ENCODE measurements at regions not wholly inside any gene's neighbourhood (a gene's known extent, or its start where the extent isn't known, plus 50 kb on each side); places are given as distances from the start of the nearest gene placed in this dataset.

DNA sequence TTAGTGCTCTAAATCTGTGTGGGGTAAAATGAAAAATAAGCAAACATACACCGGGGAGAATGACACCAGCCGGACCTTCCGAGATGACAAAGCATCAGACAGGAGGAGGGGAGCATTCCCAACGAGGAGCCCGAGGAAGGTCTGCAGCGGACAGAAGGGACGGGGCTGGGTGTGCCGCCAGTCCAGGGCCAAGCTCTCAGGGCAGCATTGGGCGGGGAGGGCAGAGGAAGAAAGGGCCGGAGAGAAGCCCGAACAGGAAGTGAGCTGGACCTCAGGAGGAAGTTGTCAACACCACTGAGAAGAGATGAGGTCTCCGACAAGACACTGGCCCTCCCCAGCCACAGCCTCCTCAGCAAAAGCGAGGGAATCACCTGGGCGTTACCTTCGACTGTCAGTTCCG, 182.6 kb upstream of the RNF32 start:
- no peak for TF ChIP-seq CTCF (IDR thresholded peaks at IDR 0.05 in 8 of 11, conservative IDR thresholded peaks at IDR 0.05 in 3 of 11)
- TF ChIP-seq POLR2AphosphoS5 (IDR thresholded peaks at IDR 0.05): no peak
- TF ChIP-seq POLR2A (IDR thresholded peaks at IDR 0.05): no peak
- WGBS, 5 donors: 72 to 78% (median 75%) methylated on average over 16 of the region's 16 CpGs
- peak; percentile 59 for DNase-seq

DNA sequence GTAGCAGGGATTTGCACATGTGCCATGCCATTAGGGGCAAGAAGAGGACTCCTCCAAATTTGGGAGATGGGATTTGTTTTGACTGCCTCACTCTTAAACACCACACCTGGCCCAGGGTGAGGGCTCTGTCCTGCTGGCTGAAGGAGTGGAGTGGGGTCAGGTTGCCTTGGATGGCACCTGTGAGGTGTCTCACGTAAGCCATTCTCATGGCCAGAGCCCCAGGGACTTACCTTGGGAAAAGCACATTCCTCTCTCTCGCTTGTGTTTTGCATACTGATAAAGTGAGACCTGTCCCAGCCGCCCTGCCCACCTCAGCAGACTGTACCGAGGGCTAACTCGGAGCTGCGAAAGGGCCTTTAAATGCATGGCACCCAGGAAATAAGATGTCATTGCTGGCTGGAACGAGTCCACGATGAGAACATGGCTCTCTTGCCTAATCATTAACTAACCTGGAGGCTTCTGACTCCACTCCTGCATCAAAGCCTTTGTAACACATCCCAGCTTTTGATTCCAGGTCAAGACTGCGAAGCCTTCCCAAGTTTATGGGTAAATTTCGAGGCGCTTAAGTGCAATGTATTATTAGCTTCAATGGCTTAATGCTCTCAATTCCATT, 184.0 kb upstream of the RNF32 start:
- Histone ChIP-seq H3K27ac (no peak overlapping the region), H3K9me3 (no peaks in the 10 kb centered on the region), H3K4me3 (no peak overlapping the region), H3K4me1 (no peaks in the 10 kb centered on the region), H3K36me3 (no peaks in the 10 kb centered on the region), H3K27me3 (replicated peaks in 1 of 7) (peaks cover 0 to 22% (median 0%) of the 10 kb centered on the region in 7 donors)
- no peak for TF ChIP-seq CTCF (IDR thresholded peaks at IDR 0.05 in 8 of 11, conservative IDR thresholded peaks at IDR 0.05 in 3 of 11)
- no peak for TF ChIP-seq POLR2AphosphoS5 (IDR thresholded peaks at IDR 0.05)
- TF ChIP-seq POLR2A (IDR thresholded peaks at IDR 0.05): no peak
- intact Hi-C loops (cut with DNase I; ENCODE audit: low total_unique reads): no loop called here
- peak; percentile 55 for DNase-seq
- WGBS, 5 donors: 82 to 90% (median 85%) methylated on average over 11 of the region's 11 CpGs

More for the DNA sequence above, 182.6 kb upstream of the RNF32 start:
- Histone ChIP-seq H3K4me1 (no peaks in the 10 kb centered on the region), H3K36me3 (no peaks in the 10 kb centered on the region), H3K4me3 (no peak overlapping the region), H3K27ac (no peak overlapping the region), H3K9me3 (no peaks in the 10 kb centered on the region), H3K27me3 (replicated peaks in 1 of 7) (peaks cover 0 to 22% (median 0%) of the 10 kb centered on the region in 7 donors)
- intact Hi-C loops (cut with DNase I; ENCODE audit: low total_unique reads): no loop called here

GRCh38 chr7:156456032-156456431, 184.5 kb upstream of the RNF32 start:
- Histone ChIP-seq H3K36me3 (no peaks in the 10 kb centered on the region), H3K4me1 (no peaks in the 10 kb centered on the region), H3K9me3 (no peaks in the 10 kb centered on the region), H3K27ac (no peak overlapping the region), H3K27me3 (replicated peaks in 1 of 7) (peaks cover 0 to 22% (median 0%) of the 10 kb centered on the region in 7 donors), H3K4me3 (no peak overlapping the region)
- 72 to 83% (median 78%) methylated on average over 8 of the region's 8 CpGs for WGBS, 5 donors
- peak; percentile 12 for DNase-seq
- TF ChIP-seq POLR2AphosphoS5 (IDR thresholded peaks at IDR 0.05) (no peak), POLR2A (IDR thresholded peaks at IDR 0.05) (no peak), CTCF (IDR thresholded peaks at IDR 0.05 in 8 of 11, conservative IDR thresholded peaks at IDR 0.05 in 3 of 11) (no peak)
- intact Hi-C loops (cut with DNase I; ENCODE audit: low total_unique reads): no loop called here

DNA sequence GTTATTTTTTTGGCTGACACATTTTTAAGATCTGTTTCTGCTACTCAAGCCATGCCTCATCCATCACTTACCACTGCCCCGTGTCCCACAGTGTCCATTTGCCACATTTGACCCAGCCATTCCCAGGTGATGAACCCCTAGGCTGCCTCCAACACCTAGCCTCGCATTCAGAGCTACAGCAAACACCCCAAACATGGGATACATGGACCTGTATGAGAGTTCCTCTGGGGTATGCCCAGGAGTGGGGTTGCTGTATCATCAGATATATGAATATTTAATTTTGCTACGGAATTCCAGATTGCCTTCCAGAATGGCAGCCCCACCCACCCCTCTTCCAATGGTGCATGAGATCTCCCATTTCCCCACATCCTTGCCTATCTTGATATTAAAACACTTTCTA, 190.1 kb upstream of the RNF32 start:
- 72 to 79% (median 76%) methylated on average over 3 of the region's 3 CpGs for WGBS, 5 donors
- intact Hi-C loops (cut with DNase I; ENCODE audit: low total_unique reads): no loop called here
- Histone ChIP-seq H3K9me3 (no peaks in the 10 kb centered on the region), H3K4me1 (no peaks in the 10 kb centered on the region), H3K36me3 (no peaks in the 10 kb centered on the region), H3K27ac (no peak overlapping the region), H3K4me3 (no peak overlapping the region), H3K27me3 (replicated peaks in 1 of 7) (peaks cover 0 to 5% (median 0%) of the 10 kb centered on the region in 7 donors)
- TF ChIP-seq POLR2AphosphoS5 (IDR thresholded peaks at IDR 0.05) (no peak), POLR2A (IDR thresholded peaks at IDR 0.05) (no peak), CTCF (IDR thresholded peaks at IDR 0.05 in 8 of 11, conservative IDR thresholded peaks at IDR 0.05 in 3 of 11) (no peak)
- DNase-seq: peak; percentile 31
